Sigmoid colon (tissue), 4 donors: ENCODE measurements at regions not wholly inside any gene's neighbourhood (a gene's known extent, or its start where the extent isn't known, plus 50 kb on each side); places are given as distances from the start of the nearest gene placed in this dataset.
"Not testable (repeated sequence)": the region's sequence is repeated elsewhere in the genome, so short reads cannot be mapped to it uniquely, and the experiment has no call there.

Experiments
- POLR2AphosphoS5 ChIP-seq, 4 donors: sonication (generic); formaldehyde crosslinking; IDR thresholded peaks; one replicate each; pipeline ENCODE4 v1.6.1; 2017; ENCODE audit warnings: antibody characterized with exemption in 4 of 4
- TF ChIP-seq, protein P1 (sequence below), 4 experiments: fragments of 450-650 bp in 3 of 4; fragments of 200-600 bp in 1 of 4; IDR thresholded peaks; one replicate each; pipeline ENCODE4 v1.5.1; 2016 to 2019; ENCODE audit warnings: antibody characterized with exemption in 4 of 4, mild to moderate bottlenecking in 3 of 4, moderate library complexity in 2 of 4

DNA sequence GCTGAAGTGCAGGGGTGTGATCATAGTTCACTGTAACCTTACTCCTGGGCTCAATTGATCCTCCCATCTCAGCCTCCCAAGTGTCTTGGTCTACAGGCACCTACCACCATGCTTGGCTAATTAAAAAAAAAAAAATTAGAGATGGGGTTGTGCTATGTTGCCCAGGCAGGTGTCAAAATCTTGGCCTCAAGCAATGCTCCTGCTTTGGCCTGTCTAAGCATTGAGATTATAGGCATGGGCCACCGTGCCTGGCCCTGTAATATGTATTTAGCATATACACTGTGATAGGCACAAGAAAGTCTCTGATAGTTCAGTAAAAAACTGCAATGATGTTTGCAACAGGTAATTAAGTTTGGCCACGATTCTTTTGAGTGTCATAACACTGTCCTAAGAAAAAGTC is 1658.4 kb downstream of the SPATA31A7 start:
- not testable (repeated sequence) for TF ChIP-seq POLR2AphosphoS5 (IDR thresholded peaks at IDR 0.05)
- TF ChIP-seq, protein P1, sequence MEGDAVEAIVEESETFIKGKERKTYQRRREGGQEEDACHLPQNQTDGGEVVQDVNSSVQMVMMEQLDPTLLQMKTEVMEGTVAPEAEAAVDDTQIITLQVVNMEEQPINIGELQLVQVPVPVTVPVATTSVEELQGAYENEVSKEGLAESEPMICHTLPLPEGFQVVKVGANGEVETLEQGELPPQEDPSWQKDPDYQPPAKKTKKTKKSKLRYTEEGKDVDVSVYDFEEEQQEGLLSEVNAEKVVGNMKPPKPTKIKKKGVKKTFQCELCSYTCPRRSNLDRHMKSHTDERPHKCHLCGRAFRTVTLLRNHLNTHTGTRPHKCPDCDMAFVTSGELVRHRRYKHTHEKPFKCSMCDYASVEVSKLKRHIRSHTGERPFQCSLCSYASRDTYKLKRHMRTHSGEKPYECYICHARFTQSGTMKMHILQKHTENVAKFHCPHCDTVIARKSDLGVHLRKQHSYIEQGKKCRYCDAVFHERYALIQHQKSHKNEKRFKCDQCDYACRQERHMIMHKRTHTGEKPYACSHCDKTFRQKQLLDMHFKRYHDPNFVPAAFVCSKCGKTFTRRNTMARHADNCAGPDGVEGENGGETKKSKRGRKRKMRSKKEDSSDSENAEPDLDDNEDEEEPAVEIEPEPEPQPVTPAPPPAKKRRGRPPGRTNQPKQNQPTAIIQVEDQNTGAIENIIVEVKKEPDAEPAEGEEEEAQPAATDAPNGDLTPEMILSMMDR (IDR thresholded peaks at IDR 0.05), result not testable (repeated sequence)
